ENCODE measurements at regions not wholly inside any gene's neighbourhood (a gene's known extent, or its start where the extent isn't known, plus 50 kb on each side); places are given as distances from the start of the nearest gene placed in this dataset.

DNA sequence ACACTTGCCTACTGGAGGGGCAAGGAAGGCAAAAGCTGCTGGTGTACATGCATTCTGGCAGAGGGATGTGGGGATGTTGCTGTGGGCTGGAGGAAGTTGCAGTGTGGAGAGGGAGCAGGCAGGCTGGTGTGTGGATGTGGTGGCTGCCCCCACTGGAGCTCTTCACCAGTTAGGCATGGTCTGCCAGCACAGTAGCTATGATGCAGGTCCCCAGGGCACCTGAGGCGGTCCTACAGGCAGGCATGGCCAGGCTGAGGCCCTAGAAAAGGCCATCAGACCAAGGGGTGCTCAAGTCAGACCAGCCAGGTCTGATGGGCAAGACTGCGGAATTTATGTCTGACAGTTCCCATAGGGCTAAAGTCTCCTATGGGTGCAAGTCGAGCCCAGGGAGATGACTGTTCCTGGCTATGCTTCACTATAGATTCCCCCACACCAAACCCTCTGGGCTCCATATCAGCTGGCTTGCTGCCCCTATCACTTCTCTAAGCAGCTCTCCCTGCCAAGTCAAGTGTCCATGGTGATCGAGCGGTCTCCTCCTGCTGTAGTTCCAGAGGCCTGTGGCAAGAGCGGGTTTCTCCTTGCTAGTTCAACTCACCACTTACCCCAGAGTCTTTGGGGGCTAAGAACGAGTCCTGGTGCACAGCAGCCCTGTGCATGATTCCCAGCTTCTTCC lies 473.1 kb downstream of the TDRD3 start:
- Histone ChIP-seq H3K4me2 (no peak overlapping the region), H3K27me3 (ENCODE audit: insufficient read depth) (no peaks in the 10 kb centered on the region), H3K79me2 (ENCODE audit: insufficient read depth) (no peaks in the 10 kb centered on the region), H2AFZ (ENCODE audit: low read depth) (no peak overlapping the region), H3K36me3 (replicated peaks in 1 of 2; ENCODE audit: control insufficient read depth in 1 of 2, insufficient read depth in 2 of 2, low read length in 1 of 2) (no peaks in the 10 kb centered on the region), H3K9me2 (no peaks in the 10 kb centered on the region), H3K4me1 (ENCODE audit: control insufficient read depth in 1 of 2, insufficient read depth in 2 of 2, low read depth in 1 of 2, low read length in 1 of 2) (no peaks in the 10 kb centered on the region), H3K9me3 (0 out of 2 replicates have a peak, but pooled peaks cover 6% of the 10 kb centered on the region), H3K9ac (no peak overlapping the region), H3F3A (replicated peaks; ENCODE audit: insufficient read depth) (no peaks in the 10 kb centered on the region), H4K20me1 (ENCODE audit: insufficient read depth) (no peaks in the 10 kb centered on the region), H3K27ac (ENCODE audit: low read depth in 2 of 2, low read length in 1 of 2) (no peak overlapping the region), H3K4me3 (ENCODE audit: low read depth in 2 of 2, low read length in 1 of 2) (no peak overlapping the region)
- ChIA-PET CTCF (interaction anchor here (1.8 kb wide), 1 partner anchor 9 kb away, joined by 6 read pairs; no protein-coding TSS in a partner anchor), POLR2A (no interaction called here)
- TF ChIP-seq RAD21 (IDR thresholded peaks at IDR 0.05; ENCODE audit: low read length) (no peak), SMC3 (IDR thresholded peaks at IDR 0.05; ENCODE audit: low read depth, low read length) (no peak), ELF1 (IDR thresholded peaks at IDR 0.05) (no peak), YY1 (IDR thresholded peaks at IDR 0.05; ENCODE audit: low read depth) (no peak), RCOR1 (IDR thresholded peaks at IDR 0.05; ENCODE audit: low read length) (no peak), EZH2phosphoT487 (IDR thresholded peaks at IDR 0.05; ENCODE audit: borderline replicate concordance, low read depth) (no peak)
- TF ChIP-seq, protein P1, sequence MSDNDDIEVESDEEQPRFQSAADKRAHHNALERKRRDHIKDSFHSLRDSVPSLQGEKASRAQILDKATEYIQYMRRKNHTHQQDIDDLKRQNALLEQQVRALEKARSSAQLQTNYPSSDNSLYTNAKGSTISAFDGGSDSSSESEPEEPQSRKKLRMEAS (IDR thresholded peaks at IDR 0.05; ENCODE audit: low read depth): no peak
- TF ChIP-seq, protein P2, sequence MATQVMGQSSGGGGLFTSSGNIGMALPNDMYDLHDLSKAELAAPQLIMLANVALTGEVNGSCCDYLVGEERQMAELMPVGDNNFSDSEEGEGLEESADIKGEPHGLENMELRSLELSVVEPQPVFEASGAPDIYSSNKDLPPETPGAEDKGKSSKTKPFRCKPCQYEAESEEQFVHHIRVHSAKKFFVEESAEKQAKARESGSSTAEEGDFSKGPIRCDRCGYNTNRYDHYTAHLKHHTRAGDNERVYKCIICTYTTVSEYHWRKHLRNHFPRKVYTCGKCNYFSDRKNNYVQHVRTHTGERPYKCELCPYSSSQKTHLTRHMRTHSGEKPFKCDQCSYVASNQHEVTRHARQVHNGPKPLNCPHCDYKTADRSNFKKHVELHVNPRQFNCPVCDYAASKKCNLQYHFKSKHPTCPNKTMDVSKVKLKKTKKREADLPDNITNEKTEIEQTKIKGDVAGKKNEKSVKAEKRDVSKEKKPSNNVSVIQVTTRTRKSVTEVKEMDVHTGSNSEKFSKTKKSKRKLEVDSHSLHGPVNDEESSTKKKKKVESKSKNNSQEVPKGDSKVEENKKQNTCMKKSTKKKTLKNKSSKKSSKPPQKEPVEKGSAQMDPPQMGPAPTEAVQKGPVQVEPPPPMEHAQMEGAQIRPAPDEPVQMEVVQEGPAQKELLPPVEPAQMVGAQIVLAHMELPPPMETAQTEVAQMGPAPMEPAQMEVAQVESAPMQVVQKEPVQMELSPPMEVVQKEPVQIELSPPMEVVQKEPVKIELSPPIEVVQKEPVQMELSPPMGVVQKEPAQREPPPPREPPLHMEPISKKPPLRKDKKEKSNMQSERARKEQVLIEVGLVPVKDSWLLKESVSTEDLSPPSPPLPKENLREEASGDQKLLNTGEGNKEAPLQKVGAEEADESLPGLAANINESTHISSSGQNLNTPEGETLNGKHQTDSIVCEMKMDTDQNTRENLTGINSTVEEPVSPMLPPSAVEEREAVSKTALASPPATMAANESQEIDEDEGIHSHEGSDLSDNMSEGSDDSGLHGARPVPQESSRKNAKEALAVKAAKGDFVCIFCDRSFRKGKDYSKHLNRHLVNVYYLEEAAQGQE (IDR thresholded peaks at IDR 0.05; ENCODE audit: low read depth, low read length): no peak
- TF ChIP-seq, protein P3, sequence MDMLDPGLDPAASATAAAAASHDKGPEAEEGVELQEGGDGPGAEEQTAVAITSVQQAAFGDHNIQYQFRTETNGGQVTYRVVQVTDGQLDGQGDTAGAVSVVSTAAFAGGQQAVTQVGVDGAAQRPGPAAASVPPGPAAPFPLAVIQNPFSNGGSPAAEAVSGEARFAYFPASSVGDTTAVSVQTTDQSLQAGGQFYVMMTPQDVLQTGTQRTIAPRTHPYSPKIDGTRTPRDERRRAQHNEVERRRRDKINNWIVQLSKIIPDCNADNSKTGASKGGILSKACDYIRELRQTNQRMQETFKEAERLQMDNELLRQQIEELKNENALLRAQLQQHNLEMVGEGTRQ (IDR thresholded peaks at IDR 0.05; ENCODE audit: borderline replicate concordance, low read depth, low read length): no peak
- TF ChIP-seq, protein P4, sequence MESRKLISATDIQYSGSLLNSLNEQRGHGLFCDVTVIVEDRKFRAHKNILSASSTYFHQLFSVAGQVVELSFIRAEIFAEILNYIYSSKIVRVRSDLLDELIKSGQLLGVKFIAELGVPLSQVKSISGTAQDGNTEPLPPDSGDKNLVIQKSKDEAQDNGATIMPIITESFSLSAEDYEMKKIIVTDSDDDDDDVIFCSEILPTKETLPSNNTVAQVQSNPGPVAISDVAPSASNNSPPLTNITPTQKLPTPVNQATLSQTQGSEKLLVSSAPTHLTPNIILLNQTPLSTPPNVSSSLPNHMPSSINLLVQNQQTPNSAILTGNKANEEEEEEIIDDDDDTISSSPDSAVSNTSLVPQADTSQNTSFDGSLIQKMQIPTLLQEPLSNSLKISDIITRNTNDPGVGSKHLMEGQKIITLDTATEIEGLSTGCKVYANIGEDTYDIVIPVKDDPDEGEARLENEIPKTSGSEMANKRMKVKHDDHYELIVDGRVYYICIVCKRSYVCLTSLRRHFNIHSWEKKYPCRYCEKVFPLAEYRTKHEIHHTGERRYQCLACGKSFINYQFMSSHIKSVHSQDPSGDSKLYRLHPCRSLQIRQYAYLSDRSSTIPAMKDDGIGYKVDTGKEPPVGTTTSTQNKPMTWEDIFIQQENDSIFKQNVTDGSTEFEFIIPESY (IDR thresholded peaks at IDR 0.05; ENCODE audit: borderline replicate concordance, low read depth): no peak
- WGBS (ENCODE audit: low lambda C conversion rate): 2% methylated on average over 3 of the region's 7 CpGs
- DNase-seq: no peak

All from SK-N-SH (cell line).